GM18499 (cell line): ENCODE measurements at regions not wholly inside any gene's neighbourhood (a gene's known extent, or its start where the extent isn't known, plus 50 kb on each side); places are given as distances from the start of the nearest gene placed in this dataset.

Source experiments
- ATAC-seq: cut with Tn5 transposase; IDR thresholded peaks from one replicate; pipeline ENCODE4 v1.9.1; 2021; ENCODE audit warnings: moderate number of reproducible peaks; ENCODE audit not compliant: insufficient read depth, unreplicated experiment

DNA sequence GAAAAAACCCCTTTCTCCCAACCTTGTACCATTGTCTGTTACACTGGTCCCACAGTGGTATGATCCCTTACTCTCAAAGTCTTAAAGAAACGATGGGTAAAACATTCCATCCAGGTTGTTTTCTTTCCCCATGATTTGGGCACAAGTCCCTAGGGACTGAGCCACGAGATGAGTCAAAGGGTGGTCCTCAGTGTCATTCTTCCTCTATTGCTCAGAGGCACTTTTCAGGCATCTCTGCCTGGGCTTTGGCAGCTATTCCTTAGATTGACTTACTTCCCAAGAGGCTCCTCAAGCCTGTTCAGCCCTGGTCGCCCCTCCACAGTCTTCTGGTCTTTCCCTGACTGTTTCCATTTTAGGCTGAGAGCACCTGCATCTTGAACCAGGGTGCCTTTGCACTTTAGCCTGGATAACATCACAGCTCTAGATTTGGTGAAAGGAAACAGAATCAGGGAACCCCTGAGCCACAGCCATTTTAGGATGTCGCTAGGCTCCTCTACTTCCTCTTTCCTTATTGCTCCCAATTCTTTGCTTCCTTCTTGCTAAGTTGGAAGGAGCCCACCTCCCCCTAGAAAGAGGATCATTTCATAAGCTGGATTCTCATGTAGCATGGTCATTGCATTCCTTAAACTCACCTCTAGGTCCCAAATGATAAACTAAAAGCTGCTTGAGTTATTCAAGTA is 131.0 kb upstream of the TPRG1 start:
- no peak for ATAC-seq

DNA sequence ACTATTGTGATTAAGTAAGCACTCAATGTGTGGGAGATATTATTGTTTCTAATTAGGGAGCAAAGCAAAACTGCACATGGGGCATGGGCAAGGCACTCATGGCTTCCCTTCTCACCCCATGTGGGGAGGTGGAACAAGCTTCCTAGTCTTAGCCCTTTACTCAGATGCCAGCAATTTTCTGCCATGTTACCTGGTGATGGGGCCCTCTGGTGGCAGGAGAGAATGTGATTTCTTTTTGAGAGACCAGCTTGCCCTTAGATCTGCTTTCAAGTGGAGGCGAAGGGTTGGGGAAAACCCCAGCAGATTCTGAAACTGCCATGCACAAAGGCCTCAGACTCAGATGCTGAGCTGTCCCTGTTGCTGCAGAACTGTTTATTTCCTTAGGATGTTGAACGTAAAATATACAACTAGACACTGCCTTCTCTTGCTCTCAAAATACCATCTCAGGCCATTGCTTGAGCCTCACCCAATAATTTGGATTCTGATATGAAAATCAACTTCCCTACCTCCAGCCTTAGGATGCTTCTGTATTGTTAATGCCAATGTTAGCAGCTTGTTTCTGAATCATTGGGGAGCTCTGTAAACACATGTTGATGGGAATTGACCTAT is 130.2 kb upstream of the TPRG1 start:
- peak; percentile 96 for ATAC-seq

DNA sequence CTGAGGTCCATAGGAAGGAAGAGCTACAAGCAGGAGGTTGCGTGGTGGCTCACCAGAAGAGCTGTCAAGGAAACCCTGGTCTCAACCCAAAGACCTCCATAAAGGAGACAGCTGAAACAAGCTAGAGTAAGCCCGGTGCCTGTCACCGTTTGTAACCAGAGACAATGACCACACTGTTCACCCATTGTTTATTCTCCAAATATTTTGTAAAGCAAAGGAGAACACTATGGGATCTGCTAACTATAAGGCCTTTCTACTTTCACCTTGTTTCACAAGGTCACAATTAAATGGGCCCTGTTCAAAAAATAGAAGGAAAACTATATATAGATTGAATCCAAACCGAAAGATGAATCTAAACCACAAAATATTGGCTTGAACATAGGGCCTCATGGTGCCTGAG is 128.9 kb upstream of the TPRG1 start:
- no peak for ATAC-seq

DNA sequence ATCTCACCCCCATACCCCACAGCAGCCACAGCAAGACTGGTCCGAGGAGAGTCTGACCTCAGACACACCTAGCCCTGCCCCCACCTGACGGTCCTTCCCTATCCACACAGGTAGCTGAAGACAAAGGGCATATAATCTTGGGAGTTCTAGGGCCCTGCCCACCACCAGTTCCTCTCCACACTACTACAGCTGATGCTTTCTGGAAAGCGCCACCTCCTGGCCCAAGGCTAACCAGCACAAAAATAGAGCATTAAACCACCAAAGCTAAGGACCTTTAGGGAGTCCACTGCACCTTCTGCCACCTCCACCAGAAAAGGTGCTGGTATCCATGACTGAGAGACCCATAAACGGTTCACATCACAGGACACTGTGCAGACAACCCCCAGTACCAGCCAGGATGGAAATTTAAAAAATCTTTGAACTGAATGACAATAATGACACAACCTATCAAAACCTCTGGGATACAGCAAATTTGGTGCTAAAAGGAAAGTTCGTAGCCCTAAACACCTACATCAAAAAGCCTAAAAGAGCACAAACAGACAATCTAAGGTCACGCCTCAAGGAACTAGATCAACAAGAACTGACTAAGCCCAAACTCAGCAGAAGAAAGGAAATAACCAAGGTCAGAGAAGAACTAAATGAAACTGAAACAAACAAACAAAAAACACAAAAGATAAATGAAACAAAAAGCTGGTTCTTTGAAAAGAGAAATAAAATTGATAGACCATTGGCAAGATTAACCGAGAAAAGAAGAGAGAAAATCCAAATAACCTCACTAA is 122.1 kb upstream of the TPRG1 start:
- no peak for ATAC-seq

DNA sequence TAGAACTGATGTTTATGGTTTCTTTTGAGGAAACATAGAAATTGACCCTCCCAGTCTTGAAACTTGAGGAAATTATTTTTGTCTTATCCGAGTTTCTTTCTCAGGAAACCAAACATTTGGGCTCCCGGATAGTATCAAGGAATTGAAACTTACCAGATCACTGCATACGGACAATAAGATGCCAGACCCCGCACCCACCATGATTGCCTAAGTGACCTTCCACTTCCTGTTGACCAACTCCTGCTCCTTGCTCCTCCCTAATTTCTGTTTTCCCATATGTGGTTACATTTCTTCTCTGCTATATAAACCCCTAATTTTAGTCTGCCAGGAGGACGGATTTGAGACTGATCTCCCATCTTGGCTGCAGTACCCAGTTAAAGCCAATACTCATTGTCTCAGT is 118.4 kb upstream of the TPRG1 start:
- ATAC-seq = no peak

DNA sequence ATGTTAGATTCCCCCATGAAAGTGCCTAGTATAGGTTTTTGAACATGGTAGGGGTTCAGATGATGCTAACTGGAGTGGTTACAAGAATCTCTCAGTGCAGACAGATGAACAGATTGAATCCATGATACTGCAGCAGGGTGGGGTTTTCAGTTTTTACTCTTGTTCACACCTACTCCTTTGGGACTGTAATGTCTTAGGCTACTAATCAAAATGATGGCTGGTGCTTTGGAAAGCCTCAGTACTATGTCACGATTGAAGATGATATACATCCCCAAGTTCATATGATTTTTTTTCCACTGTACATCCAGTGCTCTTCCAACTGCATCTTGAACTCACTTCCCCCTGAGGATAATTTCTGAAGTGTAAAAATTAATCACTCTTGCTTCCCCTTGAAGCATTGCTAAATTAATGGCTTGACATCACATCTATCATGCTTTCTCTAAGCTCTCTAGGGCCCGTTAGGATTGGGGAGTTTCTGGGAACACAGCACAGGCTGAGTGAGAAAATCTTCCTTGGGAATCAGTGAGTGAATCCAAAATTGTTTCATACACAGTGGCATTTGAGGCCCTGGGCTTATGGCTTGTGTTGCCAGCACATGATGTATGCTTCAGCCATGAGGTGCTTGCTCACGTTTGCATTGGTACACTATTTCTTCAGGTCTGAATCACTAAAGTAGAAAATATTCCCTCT is 115.0 kb upstream of the TPRG1 start:
- no peak for ATAC-seq

DNA sequence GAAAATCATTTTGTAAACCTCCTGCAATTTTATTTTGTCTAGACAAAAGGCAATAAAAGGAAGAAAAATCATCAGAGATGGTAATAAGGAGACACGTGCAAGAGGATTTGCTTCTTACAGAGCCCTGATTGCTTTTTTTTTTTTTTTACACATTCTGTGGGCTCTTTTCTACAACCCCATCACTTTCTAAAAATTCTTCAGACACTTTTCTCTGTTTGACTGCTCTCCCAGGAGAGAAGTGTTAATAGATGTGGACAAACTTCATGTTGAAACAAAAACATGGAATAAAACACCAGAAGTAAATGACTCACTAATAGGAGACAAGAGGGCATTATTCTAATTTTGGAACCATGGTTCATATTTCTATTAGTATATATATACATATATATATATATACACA is 114.4 kb upstream of the TPRG1 start:
- no peak for ATAC-seq

DNA sequence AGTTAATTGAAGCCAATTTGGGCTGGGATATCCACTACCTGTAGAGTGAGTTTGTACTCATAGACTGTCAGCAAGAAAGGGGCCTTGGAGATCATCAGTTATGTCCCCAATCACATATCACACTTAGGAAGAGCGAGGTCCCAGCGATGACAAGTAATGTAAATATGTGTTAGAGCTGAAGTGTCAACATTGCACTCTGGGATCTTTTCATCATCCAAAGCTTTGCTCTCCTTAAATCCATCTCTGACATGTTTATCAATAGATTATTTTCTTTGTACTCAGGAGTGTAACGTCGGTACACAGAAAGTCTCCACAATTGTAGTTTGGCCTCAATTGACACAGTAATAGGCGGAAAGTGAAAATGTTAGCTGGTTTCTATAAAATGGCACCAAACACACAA is 113.7 kb upstream of the TPRG1 start:
- no peak for ATAC-seq

DNA sequence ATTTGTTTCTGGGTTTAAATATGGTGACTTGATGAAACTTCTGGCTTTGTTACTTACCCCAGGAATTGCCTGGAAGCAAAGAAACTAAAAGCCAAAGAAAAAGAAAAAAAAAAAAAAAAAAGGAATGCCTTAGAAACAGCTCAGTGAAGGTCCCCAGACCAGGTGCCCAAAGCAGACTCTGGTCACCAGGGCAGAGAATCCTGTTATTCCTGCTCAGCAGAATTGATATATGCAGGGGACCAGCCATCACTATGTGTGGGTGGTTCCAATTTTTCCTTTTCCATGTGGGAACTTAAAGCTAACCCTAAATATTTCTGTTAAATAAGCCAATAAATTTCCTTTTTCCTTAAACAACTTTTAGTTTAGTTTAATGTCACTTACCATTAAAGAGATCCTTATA is 100.8 kb upstream of the TPRG1 start:
- no peak for ATAC-seq

DNA sequence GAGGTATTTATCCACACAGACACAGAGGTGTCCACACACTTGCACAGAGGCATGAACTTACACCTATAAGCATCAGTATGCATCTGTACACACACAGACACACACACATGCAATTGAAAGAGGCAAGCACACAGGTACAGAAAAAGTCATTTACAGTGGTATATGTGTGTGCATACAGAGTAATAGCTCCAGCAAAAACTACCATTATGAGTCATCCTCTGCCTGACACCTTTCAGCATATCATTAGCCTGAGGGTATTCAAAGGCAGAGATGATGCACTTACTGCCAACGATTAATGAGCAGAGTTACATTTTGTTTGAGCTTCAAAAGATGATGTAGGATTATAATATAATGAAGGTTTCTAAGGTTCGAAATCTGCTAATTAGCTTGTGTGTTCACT is 100.3 kb upstream of the TPRG1 start:
- ATAC-seq = no peak

DNA sequence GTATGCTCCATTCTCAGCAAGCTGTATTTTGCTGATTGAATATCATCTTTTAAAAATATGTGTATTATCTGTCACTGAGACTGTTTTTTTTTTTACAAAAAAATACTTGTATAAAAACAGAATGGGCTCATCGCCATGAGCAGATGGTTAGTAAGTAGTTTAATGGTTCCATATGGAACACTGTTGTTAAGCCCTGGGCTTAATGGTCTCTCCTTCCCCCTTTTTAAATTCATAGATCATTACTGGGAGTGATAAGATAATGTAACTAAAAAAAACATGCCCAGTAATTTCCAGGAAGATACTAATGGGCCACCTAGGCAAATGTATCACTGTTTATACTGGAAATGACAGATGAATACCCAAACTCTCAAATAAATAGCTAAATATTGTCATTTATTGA is 95.3 kb upstream of the TPRG1 start:
- ATAC-seq = no peak

DNA sequence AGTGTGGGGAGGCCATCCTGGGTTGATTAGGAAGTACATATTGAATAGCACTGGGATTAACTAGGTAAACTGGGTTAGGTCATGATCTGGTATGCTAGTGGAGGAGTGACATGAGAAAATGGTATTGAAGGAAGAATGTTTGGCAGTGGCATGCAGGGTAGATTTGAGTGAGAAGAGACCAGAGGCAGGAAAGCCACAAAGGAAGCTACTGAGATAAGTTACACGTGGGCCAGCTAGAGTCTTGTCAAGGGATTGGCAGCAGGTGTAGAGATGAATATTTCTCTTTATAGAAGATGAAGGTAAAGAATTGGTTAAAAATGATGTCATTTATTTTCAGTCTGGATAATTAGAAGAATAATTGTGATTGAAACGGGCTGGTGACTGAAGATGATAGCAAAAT is 91.0 kb upstream of the TPRG1 start:
- ATAC-seq = no peak

DNA sequence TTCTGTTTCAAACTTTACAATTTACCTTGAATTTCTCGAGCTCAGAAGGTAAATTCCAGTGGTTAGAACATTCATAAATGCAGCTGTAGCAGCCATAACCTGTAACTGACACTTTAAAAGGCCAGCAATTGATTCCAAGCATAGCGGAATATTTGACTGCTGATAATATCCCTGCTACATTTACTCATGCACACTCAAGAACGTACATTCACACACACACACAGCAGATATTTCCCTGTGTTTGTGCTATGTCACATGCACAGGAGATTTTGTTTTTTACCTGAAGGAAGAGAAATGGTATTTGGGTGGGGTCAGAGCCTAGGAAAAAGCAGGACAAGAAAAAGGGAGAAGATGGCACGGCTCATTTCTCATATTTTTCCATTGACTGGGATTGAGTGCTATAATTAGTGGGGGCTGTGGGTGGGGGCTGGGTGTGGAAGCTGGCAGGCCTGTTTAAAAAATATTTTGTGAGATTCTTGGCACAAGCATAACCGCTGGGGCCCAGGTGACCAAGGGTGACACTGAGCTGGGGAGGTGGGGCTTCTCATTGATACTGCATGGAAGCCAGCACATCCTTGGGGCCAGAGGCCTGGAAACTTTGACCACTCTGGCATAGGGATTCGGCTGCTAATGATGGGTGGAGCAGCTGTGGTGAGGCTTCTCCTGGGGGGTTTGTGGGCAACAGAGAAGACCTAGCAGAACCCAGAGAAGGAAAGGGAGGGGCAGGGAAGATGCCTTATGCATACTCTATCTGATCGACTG is 88.9 kb upstream of the TPRG1 start:
- ATAC-seq = no peak

DNA sequence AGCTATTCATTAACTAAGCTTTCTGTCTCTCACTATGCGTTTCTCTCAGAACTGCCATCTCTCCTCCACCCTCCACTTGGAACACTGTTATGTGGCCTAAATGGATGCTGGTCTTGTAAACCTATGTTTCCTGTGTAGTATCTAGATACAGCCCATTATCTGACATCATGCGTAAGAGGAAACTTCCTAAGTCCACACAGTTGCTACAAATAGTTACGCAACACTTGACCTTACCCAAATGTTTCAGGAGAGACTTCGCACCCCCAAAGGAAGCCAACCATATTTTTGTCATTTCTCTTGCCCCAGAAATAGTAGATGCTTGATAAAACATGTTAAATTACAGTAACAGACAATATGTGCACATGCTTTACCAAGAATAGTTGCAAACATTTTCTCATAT is 87.2 kb upstream of the TPRG1 start:
- ATAC-seq = no peak

DNA sequence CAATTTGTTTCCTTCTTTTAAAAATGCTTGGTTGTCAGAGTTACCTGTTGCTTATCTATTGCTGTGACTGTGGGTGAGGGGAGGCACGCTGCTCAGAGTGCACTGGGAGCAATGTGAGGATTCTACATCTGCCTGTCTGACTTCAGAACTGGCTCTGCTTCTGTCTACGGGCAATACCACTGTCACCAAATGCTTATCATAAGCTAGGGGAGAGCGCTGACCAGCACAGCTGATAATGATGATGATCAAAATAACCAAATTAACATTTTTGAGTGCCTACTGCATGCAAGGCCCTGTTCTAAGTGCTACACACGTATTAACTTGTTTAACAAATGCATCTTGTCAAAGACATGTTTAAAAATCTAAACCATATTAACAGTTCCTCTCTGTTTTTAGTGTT is 79.2 kb upstream of the TPRG1 start:
- no peak for ATAC-seq

DNA sequence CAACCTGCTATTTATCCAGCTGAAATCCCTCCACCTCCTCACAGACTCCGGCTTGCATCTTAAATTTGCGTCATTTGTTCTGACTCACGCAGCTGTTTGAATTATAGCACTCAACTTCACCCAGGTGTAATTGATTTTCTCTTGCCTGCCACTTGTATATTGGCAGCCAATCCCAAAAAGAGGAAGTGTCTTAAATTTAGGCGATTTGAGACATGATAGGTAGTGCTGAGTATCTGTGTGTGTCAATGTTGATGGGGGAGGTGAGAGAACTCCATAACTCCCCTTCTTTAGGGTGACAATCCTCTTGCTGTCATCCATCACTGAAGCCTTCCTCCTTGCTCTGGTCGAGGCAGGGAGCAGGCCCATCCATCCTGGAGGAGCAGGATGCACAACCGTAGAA is 77.2 kb upstream of the TPRG1 start:
- ATAC-seq = no peak

DNA sequence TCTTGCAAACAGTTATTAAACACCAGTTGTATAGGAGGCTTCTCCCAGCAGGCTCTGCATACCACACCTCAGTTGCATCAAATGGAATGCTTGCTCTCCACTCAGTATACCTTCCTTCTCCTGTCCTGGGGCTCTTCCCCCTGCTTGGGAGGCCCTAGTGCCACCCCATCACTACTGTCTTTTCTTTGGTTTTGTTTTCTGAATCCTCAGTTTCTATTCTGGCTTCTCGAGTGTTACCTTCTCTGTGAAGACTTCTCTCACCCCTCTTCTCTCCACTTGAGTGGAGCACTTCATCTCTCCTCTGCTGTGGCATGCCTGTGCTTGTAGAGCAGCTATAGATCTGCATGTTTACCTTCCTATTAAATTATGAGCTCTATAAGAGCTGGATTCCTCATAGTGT is 75.7 kb upstream of the TPRG1 start:
- no peak for ATAC-seq

DNA sequence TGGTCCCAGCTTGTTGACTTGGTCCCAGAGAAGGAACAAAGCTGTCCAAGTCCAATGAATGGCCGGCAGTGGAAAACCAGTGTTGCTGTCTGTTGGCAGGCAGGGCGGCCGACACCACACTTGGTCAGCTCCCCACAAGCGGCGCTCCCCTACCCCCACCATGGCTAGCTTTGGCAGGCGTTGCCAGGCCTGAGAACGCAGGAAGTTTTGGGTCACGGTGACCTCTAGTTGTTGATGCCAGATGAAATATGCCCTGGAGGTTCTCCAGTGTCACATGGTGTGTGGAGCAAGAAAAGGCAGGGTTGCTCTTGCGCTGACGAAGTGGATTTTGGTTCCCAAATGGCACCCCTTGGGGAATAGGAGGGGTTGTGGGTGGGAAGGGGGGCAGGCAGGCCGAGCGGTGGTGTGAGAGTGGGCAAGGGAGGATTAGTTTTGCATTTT is 72.7 kb upstream of the TPRG1 start:
- no peak for ATAC-seq

DNA sequence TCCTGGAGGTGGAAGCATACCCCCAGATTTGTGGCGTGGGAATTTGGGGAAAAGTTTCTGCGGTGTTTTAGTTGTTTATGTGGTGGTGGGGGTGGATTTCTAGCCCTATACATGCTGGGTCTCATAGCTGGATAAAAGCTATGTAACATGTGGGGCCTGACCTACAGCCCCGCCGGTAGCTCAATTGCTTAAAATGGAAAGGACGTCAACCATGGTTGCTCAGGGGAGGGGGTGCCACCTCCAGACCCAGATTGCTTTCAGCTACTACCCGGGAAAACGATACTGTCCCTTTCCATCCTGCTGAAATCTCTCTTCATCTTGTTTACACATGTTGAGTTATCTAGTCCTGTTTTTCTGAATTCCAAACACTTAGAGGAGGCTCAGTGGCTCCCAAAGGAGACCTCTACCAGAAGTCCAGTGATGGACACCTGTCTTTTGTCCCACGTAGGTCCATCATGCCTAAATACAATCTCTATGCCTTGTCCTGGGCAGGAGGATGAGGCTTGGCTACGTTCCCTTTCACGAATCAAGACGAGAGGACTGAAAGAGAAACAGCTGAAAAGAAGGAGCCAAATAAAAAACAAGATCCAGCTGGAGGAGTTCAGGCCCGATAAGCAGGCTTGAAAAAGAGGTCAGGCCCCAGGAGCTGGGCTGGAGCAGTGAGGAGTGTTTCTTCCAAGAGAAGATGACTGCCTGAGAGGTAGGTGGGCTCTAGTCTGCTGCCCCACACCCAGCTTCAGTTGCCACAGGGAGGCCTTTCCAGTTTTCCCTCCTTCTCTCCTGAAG is 72.1 kb upstream of the TPRG1 start:
- no peak for ATAC-seq

DNA sequence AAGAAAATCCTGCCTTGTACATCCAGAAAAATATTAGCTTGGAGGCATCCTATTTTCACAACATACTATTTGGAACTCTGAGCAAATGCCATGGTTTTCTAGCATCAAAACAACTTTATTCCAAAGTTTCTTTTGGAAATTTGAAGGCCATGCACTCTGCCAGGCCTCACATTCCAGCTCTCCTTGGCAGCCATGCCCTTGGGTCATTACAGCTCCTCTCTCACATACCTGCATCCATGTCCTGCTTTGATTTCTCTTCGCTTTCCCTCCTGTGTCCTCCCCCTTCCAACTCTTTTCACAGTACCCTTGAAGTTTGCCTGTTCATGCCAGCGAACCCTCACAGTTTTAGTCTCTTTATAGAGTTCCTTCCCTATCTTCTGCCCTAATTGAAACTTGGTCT is 70.9 kb upstream of the TPRG1 start:
- no peak for ATAC-seq
